ENCODE measurements at regions not wholly inside any gene's neighbourhood (a gene's known extent, or its start where the extent isn't known, plus 50 kb on each side); places are given as distances from the start of the nearest gene placed in this dataset.

DNA sequence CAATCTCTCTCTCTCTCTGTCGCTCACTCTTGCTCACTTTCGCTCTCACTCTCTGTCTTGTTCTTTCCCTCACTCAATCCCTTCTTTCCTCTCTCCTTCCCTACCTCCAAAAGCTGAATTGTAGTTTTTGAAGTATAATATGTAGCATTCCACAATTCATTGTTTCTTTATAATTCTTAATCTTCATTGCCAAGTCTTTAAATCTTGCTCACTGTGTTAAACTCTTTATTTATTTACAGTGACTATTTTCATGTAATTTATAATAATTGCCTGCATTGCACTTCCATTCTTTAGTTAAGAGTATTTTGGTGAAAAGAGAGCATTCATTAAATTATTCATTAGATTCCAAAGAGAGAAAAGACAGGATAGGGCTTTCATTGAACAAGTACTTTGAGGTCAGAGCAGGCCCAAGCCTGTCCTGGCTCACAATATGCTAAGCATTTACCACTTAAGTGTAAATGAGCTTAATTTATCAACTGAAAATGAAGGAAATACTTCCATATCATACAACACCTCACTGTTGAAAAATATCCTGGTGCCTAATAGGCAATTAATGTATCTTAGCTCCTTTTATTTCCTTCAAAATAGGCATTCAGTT is 257.4 kb upstream of the SLITRK1 start:
- H3K4me1 Mint-ChIP-seq (ENCODE audit: low read depth, unreplicated experiment) = no peaks in the 10 kb centered on the region
- H3K4me1 ChIP-seq = no peaks in the 10 kb centered on the region
- H3K4me3 Mint-ChIP-seq (ENCODE audit: unreplicated experiment) = no peak overlapping the region
- no peaks in the 10 kb centered on the region for H3K27me3 ChIP-seq (replicated peaks; ENCODE audit: control insufficient read depth, insufficient read depth, low read length)
- DNase-seq = no peak
- H3K9me3 Mint-ChIP-seq (ENCODE audit: unreplicated experiment) = no peaks in the 10 kb centered on the region
- no peaks in the 10 kb centered on the region for H3K9me3 ChIP-seq
- no peak overlapping the region for H3K4me3 ChIP-seq (ENCODE audit: low read depth, low read length)
- BruUV-seq (replicated peaks) = no TSS peak
- TF ChIP-seq, protein P1, sequence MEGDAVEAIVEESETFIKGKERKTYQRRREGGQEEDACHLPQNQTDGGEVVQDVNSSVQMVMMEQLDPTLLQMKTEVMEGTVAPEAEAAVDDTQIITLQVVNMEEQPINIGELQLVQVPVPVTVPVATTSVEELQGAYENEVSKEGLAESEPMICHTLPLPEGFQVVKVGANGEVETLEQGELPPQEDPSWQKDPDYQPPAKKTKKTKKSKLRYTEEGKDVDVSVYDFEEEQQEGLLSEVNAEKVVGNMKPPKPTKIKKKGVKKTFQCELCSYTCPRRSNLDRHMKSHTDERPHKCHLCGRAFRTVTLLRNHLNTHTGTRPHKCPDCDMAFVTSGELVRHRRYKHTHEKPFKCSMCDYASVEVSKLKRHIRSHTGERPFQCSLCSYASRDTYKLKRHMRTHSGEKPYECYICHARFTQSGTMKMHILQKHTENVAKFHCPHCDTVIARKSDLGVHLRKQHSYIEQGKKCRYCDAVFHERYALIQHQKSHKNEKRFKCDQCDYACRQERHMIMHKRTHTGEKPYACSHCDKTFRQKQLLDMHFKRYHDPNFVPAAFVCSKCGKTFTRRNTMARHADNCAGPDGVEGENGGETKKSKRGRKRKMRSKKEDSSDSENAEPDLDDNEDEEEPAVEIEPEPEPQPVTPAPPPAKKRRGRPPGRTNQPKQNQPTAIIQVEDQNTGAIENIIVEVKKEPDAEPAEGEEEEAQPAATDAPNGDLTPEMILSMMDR (IDR thresholded peaks at IDR 0.05; ENCODE audit: insufficient read depth in 1 of 2, low read depth in 1 of 2, low read length in 1 of 2, severe bottlenecking in 1 of 2, unreplicated experiment in 1 of 2) = no peak
- POLR2A ChIA-PET = no interaction called here
- intact Hi-C loops (cut with micrococcal nuclease; ENCODE audit: unreplicated experiment) = no loop called here
- CTCF ChIA-PET = no interaction called here
- H3K27ac Mint-ChIP-seq (ENCODE audit: unreplicated experiment) = no peak overlapping the region
- H3K36me3 Mint-ChIP-seq (ENCODE audit: insufficient read depth, unreplicated experiment) = no peaks in the 10 kb centered on the region
- H3K36me3 ChIP-seq (ENCODE audit: control insufficient read depth, insufficient read depth, low read length) = no peaks in the 10 kb centered on the region
- H3K27me3 Mint-ChIP-seq (ENCODE audit: insufficient read depth, unreplicated experiment) = peaks cover 4% of the 10 kb centered on the region

DNA sequence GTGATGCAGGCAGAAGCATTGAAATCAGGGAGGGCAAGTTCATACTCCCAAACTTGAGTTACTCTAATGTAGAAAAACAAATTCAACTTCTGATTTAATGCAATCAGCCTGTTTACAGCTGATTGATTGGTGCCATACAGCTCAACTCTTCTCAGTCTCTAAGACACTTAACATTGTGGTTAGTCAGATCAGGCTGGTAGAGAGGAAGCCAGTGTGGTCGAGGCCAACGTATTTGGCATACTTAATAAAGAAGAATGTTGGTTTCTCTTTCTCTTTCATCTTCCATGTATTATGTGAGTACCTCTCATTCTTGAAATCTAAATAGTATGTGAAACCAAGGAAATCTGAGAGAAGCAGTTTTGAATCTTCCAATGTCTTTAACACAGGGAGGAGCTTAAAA is 255.0 kb upstream of the SLITRK1 start:
- TF ChIP-seq, protein P1 (IDR thresholded peaks at IDR 0.05; ENCODE audit: insufficient read depth in 1 of 2, low read depth in 1 of 2, low read length in 1 of 2, severe bottlenecking in 1 of 2, unreplicated experiment in 1 of 2) = no peak
- ChIA-PET POLR2A (no interaction called here), CTCF (no interaction called here)
- Mint-ChIP-seq H3K27ac (ENCODE audit: unreplicated experiment) (no peak overlapping the region), H3K4me1 (ENCODE audit: low read depth, unreplicated experiment) (no peaks in the 10 kb centered on the region), H3K27me3 (ENCODE audit: insufficient read depth, unreplicated experiment) (peaks cover 2% of the 10 kb centered on the region), H3K4me3 (ENCODE audit: unreplicated experiment) (no peak overlapping the region), H3K36me3 (ENCODE audit: insufficient read depth, unreplicated experiment) (no peaks in the 10 kb centered on the region), H3K9me3 (ENCODE audit: unreplicated experiment) (no peaks in the 10 kb centered on the region)
- intact Hi-C loops (cut with micrococcal nuclease; ENCODE audit: unreplicated experiment) = no loop called here
- no peaks in the 10 kb centered on the region for H3K9me3 ChIP-seq
- no peaks in the 10 kb centered on the region for H3K36me3 ChIP-seq (ENCODE audit: control insufficient read depth, insufficient read depth, low read length)
- H3K4me3 ChIP-seq (ENCODE audit: low read depth, low read length) = no peak overlapping the region
- no TSS peak for BruUV-seq (replicated peaks)
- DNase-seq = no peak
- H3K27me3 ChIP-seq (replicated peaks; ENCODE audit: control insufficient read depth, insufficient read depth, low read length) = no peaks in the 10 kb centered on the region
- H3K4me1 ChIP-seq = no peaks in the 10 kb centered on the region

DNA sequence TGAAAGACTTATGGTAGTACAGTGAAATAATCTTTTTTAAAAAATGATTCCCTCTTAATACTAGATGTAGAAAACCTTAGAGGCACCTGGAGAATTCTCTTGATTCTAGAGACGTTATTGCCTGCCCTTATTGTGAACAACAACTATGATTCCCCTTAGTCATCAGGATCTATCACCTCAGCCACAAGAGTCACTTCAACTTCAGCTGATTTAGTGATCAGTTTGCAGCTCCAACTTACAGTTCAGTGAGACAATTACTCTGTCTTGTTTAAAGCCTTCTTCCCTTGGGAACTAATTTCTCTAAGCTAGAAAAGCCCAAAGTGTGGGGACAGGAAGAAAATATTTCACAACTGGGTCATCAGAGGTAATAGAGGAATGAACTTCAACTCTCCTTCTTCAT is 254.3 kb upstream of the SLITRK1 start:
- no peaks in the 10 kb centered on the region for H3K9me3 Mint-ChIP-seq (ENCODE audit: unreplicated experiment)
- no peaks in the 10 kb centered on the region for H3K4me1 ChIP-seq
- intact Hi-C loops (cut with micrococcal nuclease; ENCODE audit: unreplicated experiment) = no loop called here
- BruUV-seq (replicated peaks) = no TSS peak
- H3K36me3 Mint-ChIP-seq (ENCODE audit: insufficient read depth, unreplicated experiment) = no peaks in the 10 kb centered on the region
- DNase-seq = no peak
- no peaks in the 10 kb centered on the region for H3K9me3 ChIP-seq
- H3K27me3 Mint-ChIP-seq (ENCODE audit: insufficient read depth, unreplicated experiment) = peaks cover 2% of the 10 kb centered on the region
- no peaks in the 10 kb centered on the region for H3K4me1 Mint-ChIP-seq (ENCODE audit: low read depth, unreplicated experiment)
- H3K27me3 ChIP-seq (replicated peaks; ENCODE audit: control insufficient read depth, insufficient read depth, low read length) = no peaks in the 10 kb centered on the region
- H3K36me3 ChIP-seq (ENCODE audit: control insufficient read depth, insufficient read depth, low read length) = no peaks in the 10 kb centered on the region
- TF ChIP-seq, protein P1 (IDR thresholded peaks at IDR 0.05; ENCODE audit: insufficient read depth in 1 of 2, low read depth in 1 of 2, low read length in 1 of 2, severe bottlenecking in 1 of 2, unreplicated experiment in 1 of 2) = no peak
- H3K4me3 Mint-ChIP-seq (ENCODE audit: unreplicated experiment) = no peak overlapping the region
- no peak overlapping the region for H3K4me3 ChIP-seq (ENCODE audit: low read depth, low read length)
- ChIA-PET POLR2A (no interaction called here), CTCF (no interaction called here)
- H3K27ac Mint-ChIP-seq (ENCODE audit: unreplicated experiment) = no peak overlapping the region

Measured in Caco-2 (cell line).